Endothelial cell of hepatic sinusoid (primary cell): ENCODE measurements at regions not wholly inside any gene's neighbourhood (a gene's known extent, or its start where the extent isn't known, plus 50 kb on each side); places are given as distances from the start of the nearest gene placed in this dataset.

Experiments used
- in situ Hi-C: cut with HindIII; loops from 2 replicates; pipeline ENCODE4 v1.10.0; 2017; ENCODE audit warnings: low sequenced_read_pairs

- in situ Hi-C loops = no loop called here
These were observed 346.7 kb upstream of the CCDC196 start for GRCh38 chr14:66139432-66139831.

DNA sequence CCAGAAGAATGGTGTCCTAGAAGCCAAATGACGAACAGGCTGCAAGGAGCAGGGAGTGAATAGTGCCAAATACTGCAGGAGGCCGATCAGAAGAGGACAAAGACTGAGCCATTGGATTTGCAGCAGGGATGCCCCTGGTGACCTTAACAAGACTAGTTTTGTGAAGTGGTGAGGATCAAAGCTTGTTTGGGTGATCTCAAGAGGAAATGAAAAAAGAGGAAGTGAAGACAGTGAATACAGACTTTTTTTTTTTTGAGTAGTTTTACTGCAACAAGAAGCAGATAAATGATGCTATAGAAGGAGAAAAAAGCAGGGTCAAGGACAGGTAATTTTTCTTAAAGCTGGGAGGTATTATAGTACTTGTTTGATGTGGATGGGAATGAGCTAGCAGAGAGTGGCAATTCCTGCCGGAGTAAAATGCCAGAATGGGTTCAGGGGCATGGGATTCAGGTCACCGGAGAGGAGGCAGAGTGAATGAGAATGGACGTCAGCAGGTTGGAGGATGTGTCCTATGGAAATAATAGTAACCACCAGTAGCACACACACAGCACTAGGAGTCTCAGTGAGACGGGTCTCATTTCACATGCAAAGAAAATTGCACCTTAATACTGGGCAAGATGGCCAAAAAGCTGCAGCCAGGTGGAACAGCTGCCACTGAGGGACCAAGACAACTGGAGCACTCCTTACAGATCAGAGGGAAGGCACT lies 345.8 kb upstream of the CCDC196 start:
- in situ Hi-C loops = no loop called here

DNA sequence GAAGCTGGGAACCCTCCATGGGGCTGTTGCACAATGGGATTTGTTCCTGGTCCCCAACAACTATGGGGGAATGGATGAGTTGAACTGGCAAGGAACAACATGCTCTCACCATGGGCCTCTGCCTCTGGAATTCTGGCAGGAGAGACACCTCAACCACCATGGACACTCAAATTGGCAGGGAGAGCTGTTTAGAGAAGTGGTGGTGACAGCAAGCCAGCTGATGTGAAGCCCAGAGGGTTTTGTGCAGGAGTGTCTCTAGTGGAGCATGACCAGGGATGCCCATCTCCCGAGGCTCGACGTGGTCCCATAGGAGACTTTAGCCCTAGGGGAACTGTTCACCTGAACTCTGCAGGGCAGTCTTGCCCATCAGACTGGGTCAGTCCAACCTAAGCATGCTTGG lies 345.2 kb upstream of the CCDC196 start:
- in situ Hi-C loops = no loop called here

- in situ Hi-C loops = no loop called here
These were observed 344.4 kb upstream of the CCDC196 start for GRCh38 chr14:66141733-66142132.

GRCh38 chr14:66143387-66144112 lies 342.6 kb upstream of the CCDC196 start:
- in situ Hi-C loops = no loop called here

DNA sequence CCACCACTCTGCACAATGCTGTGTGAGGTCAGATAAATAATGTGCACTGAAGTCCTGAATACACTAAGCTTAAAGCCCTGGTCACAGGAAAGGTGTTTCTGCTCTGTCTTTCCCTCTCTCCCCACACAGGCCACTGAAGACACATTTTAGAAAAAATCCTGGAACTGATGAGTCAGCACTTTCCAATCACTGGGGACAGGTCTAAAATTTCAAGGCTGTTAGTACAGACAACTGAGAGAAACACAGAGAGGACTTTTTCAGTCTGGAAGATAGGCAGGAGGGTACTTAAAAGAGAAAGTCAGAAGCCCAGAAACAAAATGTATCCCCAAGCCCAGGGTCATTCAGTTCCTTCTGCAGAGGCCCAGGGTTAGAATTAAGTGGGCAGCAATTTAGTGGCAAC lies 333.9 kb upstream of the CCDC196 start:
- in situ Hi-C loops = no loop called here

DNA sequence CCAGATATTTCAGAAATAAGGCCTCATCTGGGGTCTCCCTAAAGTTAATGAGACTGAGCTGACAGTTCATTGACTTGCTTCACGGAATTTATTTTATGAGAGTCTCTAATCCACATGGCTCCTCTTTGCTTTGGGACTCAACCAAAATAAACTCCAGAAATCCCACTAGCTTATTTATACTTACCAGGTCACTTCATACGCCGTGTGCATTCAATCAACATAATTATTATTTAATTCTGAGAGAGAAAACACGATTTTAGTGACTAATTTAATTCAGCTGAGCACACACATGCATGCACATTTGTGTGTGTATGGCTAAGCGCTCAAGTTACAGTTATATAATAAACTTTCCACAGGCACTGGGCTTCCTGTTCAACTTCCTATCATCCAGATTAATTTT lies 333.4 kb upstream of the CCDC196 start:
- in situ Hi-C loops = no loop called here

DNA sequence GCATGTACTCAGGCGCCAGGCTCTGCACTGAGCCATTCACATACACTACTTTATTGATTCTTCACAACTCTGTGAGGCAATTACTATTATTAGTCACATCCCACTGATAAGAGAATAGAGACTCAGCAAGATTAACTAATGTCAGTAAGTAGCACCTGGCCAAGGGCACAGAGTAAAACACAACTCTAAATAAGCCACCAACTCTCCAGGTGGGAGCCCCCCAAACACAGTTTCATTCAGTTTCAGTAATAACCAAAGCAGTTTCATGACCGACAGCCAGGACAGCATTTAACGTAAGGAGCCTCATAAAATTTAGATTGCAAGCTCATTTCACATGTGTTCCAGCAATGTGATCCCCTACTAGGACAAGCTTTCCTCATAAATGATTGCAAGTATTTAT lies 323.1 kb upstream of the CCDC196 start:
- in situ Hi-C loops = no loop called here

DNA sequence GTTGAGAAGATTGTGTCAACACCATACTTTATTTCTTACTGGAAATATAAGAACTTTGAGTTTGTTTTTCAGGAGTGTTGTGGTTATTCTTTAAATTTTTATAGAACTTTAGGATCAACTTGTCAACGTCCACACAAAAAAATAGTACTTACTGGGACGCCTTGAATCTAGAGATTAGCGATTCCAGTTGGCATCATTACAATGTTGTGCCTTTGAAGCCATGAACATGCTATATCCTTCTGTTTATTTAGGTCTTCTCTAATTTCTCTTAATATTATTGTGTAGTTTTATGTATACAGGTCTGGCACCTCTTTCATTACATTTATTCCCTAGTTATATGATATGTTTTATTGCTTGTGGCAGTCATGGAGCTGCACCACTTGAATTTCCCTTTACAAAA lies 320.8 kb upstream of the CCDC196 start:
- in situ Hi-C loops = no loop called here

GRCh38 chr14:66174453-66174891 lies 311.7 kb upstream of the CCDC196 start:
- in situ Hi-C loops = no loop called here

GRCh38 chr14:66177935-66178334 lies 308.2 kb upstream of the CCDC196 start:
- in situ Hi-C loops = loop anchor here (5.0 kb wide), 1 partner anchor 51 kb away; no protein-coding TSS in a partner anchor

DNA sequence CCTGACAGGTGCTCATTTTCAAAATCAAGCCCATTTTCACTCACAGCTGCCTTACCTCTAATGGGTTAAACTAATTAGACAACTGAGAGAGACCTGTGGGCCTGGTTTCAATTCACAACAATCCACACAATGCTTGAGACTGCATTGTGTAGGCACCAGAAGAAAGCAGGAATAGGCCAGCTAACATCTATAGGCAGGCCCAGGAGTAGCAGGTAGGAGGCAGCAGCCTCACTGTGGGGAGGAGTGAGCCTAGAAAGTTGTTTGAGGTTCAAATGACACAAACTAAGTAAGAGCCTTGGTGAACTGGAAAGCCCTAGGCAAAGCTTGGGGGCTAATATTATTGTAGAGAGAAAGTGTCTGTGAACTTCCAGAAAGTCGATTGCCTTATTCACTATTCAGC lies 289.5 kb upstream of the CCDC196 start:
- in situ Hi-C loops = no loop called here

DNA sequence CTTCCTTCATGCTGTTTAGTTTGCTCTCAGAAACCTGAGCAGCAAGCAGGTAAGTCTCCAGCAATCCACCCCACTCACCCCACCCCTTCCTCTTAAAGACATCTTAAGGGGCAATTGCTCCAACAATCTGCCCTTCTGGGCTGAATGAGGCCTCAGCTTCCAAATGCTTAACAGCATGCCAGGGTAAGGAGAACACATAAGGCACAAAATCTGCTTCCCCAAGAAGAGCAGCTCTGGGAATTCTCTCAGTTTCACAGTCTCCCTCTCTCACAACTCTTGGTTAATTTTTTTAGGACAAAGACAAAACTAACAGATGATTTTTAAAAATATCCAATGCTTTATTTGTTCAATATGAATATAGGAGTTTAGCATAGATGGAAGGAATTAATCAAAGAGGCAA lies 288.9 kb upstream of the CCDC196 start:
- in situ Hi-C loops = no loop called here

DNA sequence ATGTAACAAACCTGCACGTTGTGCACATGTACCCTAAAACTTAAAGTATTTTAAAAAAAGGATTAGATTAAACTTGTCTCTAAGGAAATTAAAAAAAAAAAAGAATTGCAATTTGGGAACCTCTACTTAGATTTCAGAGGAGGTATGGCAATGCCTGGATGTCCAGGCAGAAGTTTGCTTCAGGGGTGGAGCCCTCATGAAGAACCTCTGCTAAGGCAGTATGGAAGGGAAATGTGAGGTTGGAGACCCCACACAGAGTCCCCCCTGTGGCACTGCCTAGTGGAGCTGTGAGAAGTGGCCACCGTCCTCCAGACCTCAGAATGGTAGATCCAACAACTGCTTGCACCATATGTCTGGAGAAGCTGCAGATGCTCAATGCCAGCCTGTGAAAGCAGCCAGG lies 279.6 kb upstream of the CCDC196 start:
- in situ Hi-C loops = no loop called here

GRCh38 chr14:66216763-66217162 lies 269.4 kb upstream of the CCDC196 start:
- in situ Hi-C loops = no loop called here

GRCh38 chr14:66219886-66220285 lies 266.3 kb upstream of the CCDC196 start:
- in situ Hi-C loops = no loop called here

GRCh38 chr14:66224492-66225178 lies 261.5 kb upstream of the CCDC196 start:
- in situ Hi-C loops = no loop called here

- in situ Hi-C loops = no loop called here
These were observed 260.8 kb upstream of the CCDC196 start for GRCh38 chr14:66225337-66225736.

- in situ Hi-C loops = no loop called here
These were observed 257.8 kb upstream of the CCDC196 start for GRCh38 chr14:66228267-66228970.

GRCh38 chr14:66231820-66232219 lies 254.4 kb upstream of the CCDC196 start:
- in situ Hi-C loops = no loop called here

GRCh38 chr14:66233591-66233990 lies 252.6 kb upstream of the CCDC196 start:
- in situ Hi-C loops = no loop called here
